ENCODE measurements at regions not wholly inside any gene's neighbourhood (a gene's known extent, or its start where the extent isn't known, plus 50 kb on each side); places are given as distances from the start of the nearest gene placed in this dataset.

DNA sequence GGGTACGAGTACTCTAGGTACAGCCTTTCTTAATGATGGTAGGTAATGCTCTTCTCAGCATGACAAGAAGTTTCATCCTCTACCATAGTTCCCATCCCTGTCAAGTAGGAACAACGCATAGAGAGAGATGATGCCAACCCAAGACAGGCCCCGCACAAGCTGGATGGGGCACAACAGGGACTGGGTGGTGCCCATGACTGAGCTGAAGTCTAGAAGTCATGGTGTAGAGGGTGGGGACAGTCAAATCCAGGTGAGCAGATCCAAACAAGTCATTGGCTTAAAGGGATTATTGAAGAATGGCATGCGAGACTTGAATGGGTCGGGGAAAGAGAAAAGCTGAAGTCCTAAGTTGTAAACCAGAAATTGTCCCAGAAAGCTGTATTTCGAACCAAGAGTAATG lies 84.2 kb upstream of the MDM1 start (continued):
- TF ChIP-seq, protein P1, sequence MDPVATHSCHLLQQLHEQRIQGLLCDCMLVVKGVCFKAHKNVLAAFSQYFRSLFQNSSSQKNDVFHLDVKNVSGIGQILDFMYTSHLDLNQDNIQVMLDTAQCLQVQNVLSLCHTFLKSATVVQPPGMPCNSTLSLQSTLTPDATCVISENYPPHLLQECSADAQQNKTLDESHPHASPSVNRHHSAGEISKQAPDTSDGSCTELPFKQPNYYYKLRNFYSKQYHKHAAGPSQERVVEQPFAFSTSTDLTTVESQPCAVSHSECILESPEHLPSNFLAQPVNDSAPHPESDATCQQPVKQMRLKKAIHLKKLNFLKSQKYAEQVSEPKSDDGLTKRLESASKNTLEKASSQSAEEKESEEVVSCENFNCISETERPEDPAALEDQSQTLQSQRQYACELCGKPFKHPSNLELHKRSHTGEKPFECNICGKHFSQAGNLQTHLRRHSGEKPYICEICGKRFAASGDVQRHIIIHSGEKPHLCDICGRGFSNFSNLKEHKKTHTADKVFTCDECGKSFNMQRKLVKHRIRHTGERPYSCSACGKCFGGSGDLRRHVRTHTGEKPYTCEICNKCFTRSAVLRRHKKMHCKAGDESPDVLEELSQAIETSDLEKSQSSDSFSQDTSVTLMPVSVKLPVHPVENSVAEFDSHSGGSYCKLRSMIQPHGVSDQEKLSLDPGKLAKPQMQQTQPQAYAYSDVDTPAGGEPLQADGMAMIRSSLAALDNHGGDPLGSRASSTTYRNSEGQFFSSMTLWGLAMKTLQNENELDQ (tag by site-specific recombination; IDR thresholded peaks at IDR 0.05; ENCODE audit: low read depth): no peak

DNA sequence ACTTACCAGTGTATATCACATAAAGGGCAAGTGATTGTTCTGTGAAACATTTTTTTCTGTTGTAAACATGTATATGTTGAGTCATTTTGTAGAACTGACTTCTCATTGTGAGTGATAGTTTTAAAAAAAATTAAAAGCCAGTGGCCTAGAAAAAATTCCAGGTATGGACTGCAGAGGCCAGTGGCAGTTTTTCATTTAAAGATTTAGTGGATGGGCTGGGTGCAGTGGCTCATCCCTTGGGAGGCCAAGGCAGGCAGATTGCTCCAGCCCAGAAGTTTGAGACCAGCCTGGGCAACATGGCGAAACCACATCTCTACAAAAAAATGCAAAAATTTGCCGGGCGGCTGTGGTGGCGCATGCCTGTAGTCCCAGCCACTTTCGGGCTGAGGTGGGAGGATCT lies 84.7 kb upstream of the MDM1 start:
- POLR2A ChIA-PET: no interaction called here
- Histone ChIP-seq H3K27ac (ENCODE audit: extremely low read depth, low read depth, low read length) (no peak overlapping the region), H3K36me3 (ENCODE audit: control insufficient read depth in 2 of 2, insufficient read depth in 1 of 2, low read length in 2 of 2) (no peaks in the 10 kb centered on the region), H3K4me1 (ENCODE audit: control insufficient read depth, insufficient read depth, low read length) (no peaks in the 10 kb centered on the region), H3K4me3 (ENCODE audit: low read depth, low read length) (no peak overlapping the region), H3K9me3 (ENCODE audit: control insufficient read depth, insufficient read depth, low read depth, low read length) (no peaks in the 10 kb centered on the region)
- CTCF ChIA-PET: no interaction called here
- no peak for TF ChIP-seq MYNN (tag by site-specific recombination; IDR thresholded peaks at IDR 0.05; ENCODE audit: borderline replicate concordance)
- TF ChIP-seq ZNF423 (tag by site-specific recombination; IDR thresholded peaks at IDR 0.05): no peak
- TF ChIP-seq, protein P2, sequence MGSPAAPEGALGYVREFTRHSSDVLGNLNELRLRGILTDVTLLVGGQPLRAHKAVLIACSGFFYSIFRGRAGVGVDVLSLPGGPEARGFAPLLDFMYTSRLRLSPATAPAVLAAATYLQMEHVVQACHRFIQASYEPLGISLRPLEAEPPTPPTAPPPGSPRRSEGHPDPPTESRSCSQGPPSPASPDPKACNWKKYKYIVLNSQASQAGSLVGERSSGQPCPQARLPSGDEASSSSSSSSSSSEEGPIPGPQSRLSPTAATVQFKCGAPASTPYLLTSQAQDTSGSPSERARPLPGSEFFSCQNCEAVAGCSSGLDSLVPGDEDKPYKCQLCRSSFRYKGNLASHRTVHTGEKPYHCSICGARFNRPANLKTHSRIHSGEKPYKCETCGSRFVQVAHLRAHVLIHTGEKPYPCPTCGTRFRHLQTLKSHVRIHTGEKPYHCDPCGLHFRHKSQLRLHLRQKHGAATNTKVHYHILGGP (tag by site-specific recombination; IDR thresholded peaks at IDR 0.05): no peak
- TF ChIP-seq ZNF302 (tag by site-specific recombination; IDR thresholded peaks at IDR 0.05; ENCODE audit: low read depth): no peak
- TF ChIP-seq ZNF654 (tag by site-specific recombination; IDR thresholded peaks at IDR 0.05; ENCODE audit: low read depth): no peak
- TF ChIP-seq FEZF1 (tag by site-specific recombination; IDR thresholded peaks at IDR 0.05): no peak
- TF ChIP-seq ZBTB8A (tag by site-specific recombination; IDR thresholded peaks at IDR 0.05): no peak
- TF ChIP-seq, protein P3, sequence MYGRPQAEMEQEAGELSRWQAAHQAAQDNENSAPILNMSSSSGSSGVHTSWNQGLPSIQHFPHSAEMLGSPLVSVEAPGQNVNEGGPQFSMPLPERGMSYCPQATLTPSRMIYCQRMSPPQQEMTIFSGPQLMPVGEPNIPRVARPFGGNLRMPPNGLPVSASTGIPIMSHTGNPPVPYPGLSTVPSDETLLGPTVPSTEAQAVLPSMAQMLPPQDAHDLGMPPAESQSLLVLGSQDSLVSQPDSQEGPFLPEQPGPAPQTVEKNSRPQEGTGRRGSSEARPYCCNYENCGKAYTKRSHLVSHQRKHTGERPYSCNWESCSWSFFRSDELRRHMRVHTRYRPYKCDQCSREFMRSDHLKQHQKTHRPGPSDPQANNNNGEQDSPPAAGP (tag by site-specific recombination; IDR thresholded peaks at IDR 0.05): no peak
- TF ChIP-seq ZNF211 (tag by site-specific recombination; IDR thresholded peaks at IDR 0.05; ENCODE audit: low read depth): no peak
- no peak for TF ChIP-seq ZNF560 (tag by site-specific recombination; IDR thresholded peaks at IDR 0.05; ENCODE audit: borderline replicate concordance)
- TF ChIP-seq ZNF585B (tag by site-specific recombination; IDR thresholded peaks at IDR 0.05): no peak

DNA sequence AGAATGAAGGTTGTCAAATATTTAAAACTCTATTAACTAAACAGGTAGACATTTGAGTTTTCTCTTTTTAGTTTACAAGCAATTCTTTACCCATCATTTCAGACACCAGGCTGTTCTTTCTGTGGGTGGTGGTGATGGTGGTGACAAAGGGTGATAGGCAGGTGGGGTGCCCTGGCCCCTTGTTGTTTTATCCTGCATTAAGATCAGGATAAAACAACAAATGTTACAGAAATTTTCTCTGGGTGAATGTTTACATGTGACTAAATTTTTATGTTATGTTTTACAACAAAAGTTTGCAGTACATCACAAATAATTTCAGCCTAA lies 85.9 kb upstream of the MDM1 start:
- POLR2A ChIA-PET: no interaction called here
- no peaks in the 10 kb centered on the region for H3K4me1 ChIP-seq (ENCODE audit: control insufficient read depth, insufficient read depth, low read length)
- no peak overlapping the region for H3K4me3 ChIP-seq (ENCODE audit: low read depth, low read length)
- H3K27ac ChIP-seq (ENCODE audit: extremely low read depth, low read depth, low read length): no peak overlapping the region
- no peaks in the 10 kb centered on the region for H3K9me3 ChIP-seq (ENCODE audit: control insufficient read depth, insufficient read depth, low read depth, low read length)
- CTCF ChIA-PET: no interaction called here
- H3K36me3 ChIP-seq (ENCODE audit: control insufficient read depth in 2 of 2, insufficient read depth in 1 of 2, low read length in 2 of 2): no peaks in the 10 kb centered on the region
- TF ChIP-seq, protein P4, sequence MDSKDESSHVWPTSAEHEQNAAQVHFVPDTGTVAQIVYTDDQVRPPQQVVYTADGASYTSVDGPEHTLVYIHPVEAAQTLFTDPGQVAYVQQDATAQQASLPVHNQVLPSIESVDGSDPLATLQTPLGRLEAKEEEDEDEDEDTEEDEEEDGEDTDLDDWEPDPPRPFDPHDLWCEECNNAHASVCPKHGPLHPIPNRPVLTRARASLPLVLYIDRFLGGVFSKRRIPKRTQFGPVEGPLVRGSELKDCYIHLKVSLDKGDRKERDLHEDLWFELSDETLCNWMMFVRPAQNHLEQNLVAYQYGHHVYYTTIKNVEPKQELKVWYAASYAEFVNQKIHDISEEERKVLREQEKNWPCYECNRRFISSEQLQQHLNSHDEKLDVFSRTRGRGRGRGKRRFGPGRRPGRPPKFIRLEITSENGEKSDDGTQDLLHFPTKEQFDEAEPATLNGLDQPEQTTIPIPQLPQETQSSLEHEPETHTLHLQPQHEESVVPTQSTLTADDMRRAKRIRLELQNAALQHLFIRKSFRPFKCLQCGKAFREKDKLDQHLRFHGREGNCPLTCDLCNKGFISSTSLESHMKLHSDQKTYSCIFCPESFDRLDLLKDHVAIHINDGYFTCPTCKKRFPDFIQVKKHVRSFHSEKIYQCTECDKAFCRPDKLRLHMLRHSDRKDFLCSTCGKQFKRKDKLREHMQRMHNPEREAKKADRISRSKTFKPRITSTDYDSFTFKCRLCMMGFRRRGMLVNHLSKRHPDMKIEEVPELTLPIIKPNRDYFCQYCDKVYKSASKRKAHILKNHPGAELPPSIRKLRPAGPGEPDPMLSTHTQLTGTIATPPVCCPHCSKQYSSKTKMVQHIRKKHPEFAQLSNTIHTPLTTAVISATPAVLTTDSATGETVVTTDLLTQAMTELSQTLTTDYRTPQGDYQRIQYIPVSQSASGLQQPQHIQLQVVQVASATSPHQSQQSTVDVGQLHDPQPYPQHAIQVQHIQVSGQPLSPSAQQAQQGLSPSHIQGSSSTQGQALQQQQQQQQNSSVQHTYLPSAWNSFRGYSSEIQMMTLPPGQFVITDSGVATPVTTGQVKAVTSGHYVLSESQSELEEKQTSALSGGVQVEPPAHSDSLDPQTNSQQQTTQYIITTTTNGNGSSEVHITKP (tag by site-specific recombination; IDR thresholded peaks at IDR 0.05): no peak
- no peak for TF ChIP-seq ZBTB20 (tag by site-specific recombination; IDR thresholded peaks at IDR 0.05)
- no peak for TF ChIP-seq ZNF548 (tag by site-specific recombination; IDR thresholded peaks at IDR 0.05)
- TF ChIP-seq, protein P5, sequence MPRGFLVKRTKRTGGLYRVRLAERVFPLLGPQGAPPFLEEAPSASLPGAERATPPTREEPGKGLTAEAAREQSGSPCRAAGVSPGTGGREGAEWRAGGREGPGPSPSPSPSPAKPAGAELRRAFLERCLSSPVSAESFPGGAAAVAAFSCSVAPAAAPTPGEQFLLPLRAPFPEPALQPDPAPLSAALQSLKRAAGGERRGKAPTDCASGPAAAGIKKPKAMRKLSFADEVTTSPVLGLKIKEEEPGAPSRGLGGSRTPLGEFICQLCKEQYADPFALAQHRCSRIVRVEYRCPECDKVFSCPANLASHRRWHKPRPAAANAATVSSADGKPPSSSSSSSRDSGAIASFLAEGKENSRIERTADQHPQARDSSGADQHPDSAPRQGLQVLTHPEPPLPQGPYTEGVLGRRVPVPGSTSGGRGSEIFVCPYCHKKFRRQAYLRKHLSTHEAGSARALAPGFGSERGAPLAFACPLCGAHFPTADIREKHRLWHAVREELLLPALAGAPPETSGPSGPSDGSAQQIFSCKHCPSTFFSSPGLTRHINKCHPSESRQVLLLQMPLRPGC (tag by site-specific recombination; IDR thresholded peaks at IDR 0.05): no peak
- TF ChIP-seq, protein P6, sequence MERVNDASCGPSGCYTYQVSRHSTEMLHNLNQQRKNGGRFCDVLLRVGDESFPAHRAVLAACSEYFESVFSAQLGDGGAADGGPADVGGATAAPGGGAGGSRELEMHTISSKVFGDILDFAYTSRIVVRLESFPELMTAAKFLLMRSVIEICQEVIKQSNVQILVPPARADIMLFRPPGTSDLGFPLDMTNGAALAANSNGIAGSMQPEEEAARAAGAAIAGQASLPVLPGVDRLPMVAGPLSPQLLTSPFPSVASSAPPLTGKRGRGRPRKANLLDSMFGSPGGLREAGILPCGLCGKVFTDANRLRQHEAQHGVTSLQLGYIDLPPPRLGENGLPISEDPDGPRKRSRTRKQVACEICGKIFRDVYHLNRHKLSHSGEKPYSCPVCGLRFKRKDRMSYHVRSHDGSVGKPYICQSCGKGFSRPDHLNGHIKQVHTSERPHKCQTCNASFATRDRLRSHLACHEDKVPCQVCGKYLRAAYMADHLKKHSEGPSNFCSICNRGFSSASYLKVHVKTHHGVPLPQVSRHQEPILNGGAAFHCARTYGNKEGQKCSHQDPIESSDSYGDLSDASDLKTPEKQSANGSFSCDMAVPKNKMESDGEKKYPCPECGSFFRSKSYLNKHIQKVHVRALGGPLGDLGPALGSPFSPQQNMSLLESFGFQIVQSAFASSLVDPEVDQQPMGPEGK (tag by site-specific recombination; IDR thresholded peaks at IDR 0.05): no peak
- TF ChIP-seq ZSCAN30 (tag by site-specific recombination; IDR thresholded peaks at IDR 0.05): no peak
- no peak for TF ChIP-seq BCL11A (tag by site-specific recombination; IDR thresholded peaks at IDR 0.05; ENCODE audit: low read depth)
- TF ChIP-seq SP2 (tag by site-specific recombination; IDR thresholded peaks at IDR 0.05): no peak
- no peak for TF ChIP-seq ZNF292 (tag by site-specific recombination; IDR thresholded peaks at IDR 0.05; ENCODE audit: borderline replicate concordance, low read depth)
- no peak for TF ChIP-seq ZNF350 (tag by site-specific recombination; IDR thresholded peaks at IDR 0.05)
- TF ChIP-seq GFI1B (tag by site-specific recombination; IDR thresholded peaks at IDR 0.05): no peak

All from HEK293 (cell line).